CD8-positive, alpha-beta memory T cell (primary cell): ENCODE measurements at regions not wholly inside any gene's neighbourhood (a gene's known extent, or its start where the extent isn't known, plus 50 kb on each side); places are given as distances from the start of the nearest gene placed in this dataset.
"Not testable (repeated sequence)": the region's sequence is repeated elsewhere in the genome, so short reads cannot be mapped to it uniquely, and the experiment has no call there.

Experiments
- CTCF ChIA-PET: fragments of 350-600 bp; sonication (Branson Sonifier 250); formaldehyde crosslinking; loops from one replicate; lab custom pipeline; 2021; ENCODE audit warnings: antibody characterized with exemption; lab: Charles Lee
- POLR2A ChIA-PET: fragments of 350-600 bp; sonication (Branson Sonifier 250); formaldehyde crosslinking; loops from one replicate; lab custom pipeline; 2021; ENCODE audit warnings: antibody characterized with exemption; lab: Charles Lee
- DNase-seq, 5 donors: peaks; one replicate each; pipeline versions ENCODE4 v3.0.0 to v3.0.0-alpha.2; 2020 to 2022; ENCODE audit warnings: mixed read lengths in 1 of 5
- H3K27ac ChIP-seq: one replicate; pipeline ENCODE4 v1.7.0; 2013; ENCODE audit warnings: low read depth, mild to moderate bottlenecking, low read length, moderate library complexity
- H3K27me3 ChIP-seq: 2 replicates; pipeline ENCODE4 v1.7.0; 2013; ENCODE audit warnings: low read length, mild to moderate bottlenecking; ENCODE audit not compliant: insufficient read depth, poor library complexity, severe bottlenecking
- H3K36me3 ChIP-seq: 2 replicates; pipeline ENCODE4 v1.7.0; 2013; ENCODE audit warnings: mild to moderate bottlenecking, low read length, moderate library complexity; ENCODE audit not compliant: insufficient read depth
- H3K4me1 ChIP-seq: 2 replicates; pipeline ENCODE4 v1.7.0; 2013; ENCODE audit warnings: mild to moderate bottlenecking, low read length, moderate library complexity; ENCODE audit not compliant: insufficient read depth
- H3K4me3 ChIP-seq: 2 replicates; pipeline ENCODE4 v1.7.0; 2013; ENCODE audit warnings: mild to moderate bottlenecking, low read length
- H3K9me3 ChIP-seq: 2 replicates; pipeline ENCODE4 v1.7.0; 2013; ENCODE audit warnings: mild to moderate bottlenecking, low read length
- H3K27ac Mint-ChIP-seq, 8 donors: one replicate each; pipeline ENCODE4 v1.8.0; 2020 to 2021; ENCODE audit warnings: mixed read lengths in 8 of 8, mild to moderate bottlenecking in 6 of 8, inconsistent platforms in 3 of 8, moderate library complexity in 3 of 8
- H3K27me3 Mint-ChIP-seq, 2 donors: one replicate each; pipeline ENCODE4 v1.8.0; 2020 to 2021; ENCODE audit warnings: mixed read lengths in 2 of 2, mild to moderate bottlenecking in 1 of 2, moderate library complexity in 1 of 2
- H3K36me3 Mint-ChIP-seq, 3 donors: one replicate each; pipeline ENCODE4 v1.8.0; 2020 to 2021; ENCODE audit warnings: mixed read lengths in 3 of 3, inconsistent platforms in 1 of 3, mild to moderate bottlenecking in 1 of 3
- H3K4me1 Mint-ChIP-seq, 3 donors: one replicate each; pipeline ENCODE4 v1.8.0; 2020 to 2021; ENCODE audit warnings: mixed read lengths in 3 of 3, inconsistent platforms in 1 of 3, mild to moderate bottlenecking in 1 of 3
- H3K4me3 Mint-ChIP-seq, 7 donors: one replicate each; pipeline ENCODE4 v1.8.0; 2020 to 2021; ENCODE audit warnings: mixed read lengths in 7 of 7, mild to moderate bottlenecking in 6 of 7, moderate library complexity in 4 of 7, inconsistent platforms in 2 of 7
- H3K9me3 Mint-ChIP-seq, 5 donors: one replicate each; pipeline ENCODE4 v1.8.0; 2020 to 2022; ENCODE audit warnings: mixed read lengths in 5 of 5, mild to moderate bottlenecking in 3 of 5, moderate library complexity in 2 of 5, inconsistent platforms in 1 of 5

DNA sequence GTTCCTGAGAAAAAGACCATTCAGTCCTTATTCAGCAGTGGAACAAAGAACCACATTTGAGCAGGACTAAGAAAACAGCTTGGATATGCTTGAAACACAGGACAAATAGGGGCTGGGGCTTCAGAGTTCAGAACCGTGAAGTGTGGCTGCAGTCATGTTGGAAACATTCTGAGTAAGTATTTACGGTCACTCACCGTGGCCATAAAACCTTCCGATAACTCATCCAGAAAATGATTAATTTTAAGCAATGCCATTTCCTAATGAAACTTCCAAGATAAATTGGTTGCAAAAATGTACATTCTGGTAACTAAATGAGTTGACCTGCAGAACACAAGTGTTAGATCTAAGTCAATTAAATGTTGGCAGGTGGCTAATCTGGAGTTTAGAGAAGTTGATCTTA, 279.2 kb downstream of the CXCL12 start:
- H3K27ac ChIP-seq, result no peak overlapping the region
- no peak overlapping the region for H3K4me3 Mint-ChIP-seq
- no peaks in the 10 kb centered on the region for H3K27me3 ChIP-seq
- no peak overlapping the region for H3K4me3 ChIP-seq
- no peaks in the 10 kb centered on the region for H3K4me1 Mint-ChIP-seq
- peaks cover 0 to 4% of the 10 kb centered on the region in 2 donors for H3K27me3 Mint-ChIP-seq
- ChIA-PET CTCF (no interaction called here), POLR2A (no interaction called here)
- H3K4me1 ChIP-seq, result no peaks in the 10 kb centered on the region
- DNase-seq, result no peak
- no peaks in the 10 kb centered on the region for H3K9me3 ChIP-seq
- peaks cover 0 to 12% (median 0%) of the 10 kb centered on the region in 5 donors for H3K9me3 Mint-ChIP-seq
- no peak overlapping the region for H3K27ac Mint-ChIP-seq
- no peaks in the 10 kb centered on the region for H3K36me3 Mint-ChIP-seq
- no peaks in the 10 kb centered on the region for H3K36me3 ChIP-seq

DNA sequence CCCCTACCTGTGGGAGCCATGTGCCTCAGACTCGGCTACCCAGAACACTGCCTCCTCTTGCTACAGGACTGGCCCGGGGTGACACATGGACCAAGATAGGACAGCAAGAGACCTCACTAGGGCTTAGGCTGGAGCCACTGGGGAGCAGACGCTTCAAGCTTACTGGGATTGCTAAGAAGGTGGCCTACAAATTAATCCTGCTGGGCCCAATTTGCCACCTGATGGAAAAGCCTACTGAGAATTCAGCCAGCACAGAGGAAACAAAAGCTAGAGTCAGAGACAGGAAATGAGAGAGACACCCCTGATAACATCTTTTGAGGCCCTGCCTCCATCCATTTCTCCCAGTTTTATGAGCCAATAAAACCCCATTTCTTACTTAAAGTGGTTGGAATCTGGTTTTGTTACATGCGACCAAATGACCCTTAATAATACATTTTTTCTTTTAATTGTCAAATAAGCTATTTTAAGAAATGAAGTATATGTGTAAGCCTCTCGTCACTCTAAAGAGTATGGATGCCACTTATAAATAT, 282.1 kb downstream of the CXCL12 start:
- Mint-ChIP-seq H3K4me3 (no peak overlapping the region), H3K27me3 (no peaks in the 10 kb centered on the region), H3K36me3 (no peaks in the 10 kb centered on the region), H3K4me1 (no peaks in the 10 kb centered on the region), H3K9me3 (peaks cover 0 to 2% (median 0%) of the 10 kb centered on the region in 5 donors), H3K27ac (no peak overlapping the region)
- no peaks in the 10 kb centered on the region for H3K4me1 ChIP-seq
- ChIA-PET POLR2A (no interaction called here), CTCF (no interaction called here)
- no peaks in the 10 kb centered on the region for H3K36me3 ChIP-seq
- H3K9me3 ChIP-seq, result no peaks in the 10 kb centered on the region
- no peaks in the 10 kb centered on the region for H3K27me3 ChIP-seq
- H3K27ac ChIP-seq, result no peak overlapping the region
- H3K4me3 ChIP-seq, result no peak overlapping the region
- DNase-seq, result no peak

DNA sequence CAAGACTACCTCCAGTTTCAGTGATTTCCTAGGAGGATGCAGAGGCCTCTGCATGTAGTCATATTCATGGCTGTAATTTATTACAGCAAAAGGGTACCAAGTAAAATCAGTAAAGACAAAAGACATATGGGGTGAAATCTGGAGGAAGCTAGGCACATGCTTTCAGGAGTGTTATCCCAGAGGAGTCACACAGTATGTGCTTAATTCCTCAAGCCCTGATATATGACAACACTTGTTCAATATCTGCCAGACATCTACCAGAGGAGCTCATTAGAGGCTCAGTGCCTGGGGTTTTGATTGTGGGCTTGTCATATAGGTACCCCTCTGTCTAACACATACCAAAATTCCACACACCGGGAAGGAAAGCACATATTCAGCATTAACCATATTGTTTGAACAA, 283.8 kb downstream of the CXCL12 start:
- Histone ChIP-seq H3K9me3 (no peaks in the 10 kb centered on the region), H3K4me1 (no peaks in the 10 kb centered on the region), H3K27me3 (no peaks in the 10 kb centered on the region), H3K27ac (no peak overlapping the region), H3K4me3 (no peak overlapping the region), H3K36me3 (no peaks in the 10 kb centered on the region)
- CTCF ChIA-PET, result no interaction called here
- Mint-ChIP-seq H3K27me3 (no peaks in the 10 kb centered on the region), H3K9me3 (peaks cover 0 to 3% (median 0%) of the 10 kb centered on the region in 5 donors), H3K4me1 (no peaks in the 10 kb centered on the region), H3K4me3 (no peak overlapping the region), H3K27ac (no peak overlapping the region), H3K36me3 (no peaks in the 10 kb centered on the region)
- no peak for DNase-seq
- POLR2A ChIA-PET, result no interaction called here

DNA sequence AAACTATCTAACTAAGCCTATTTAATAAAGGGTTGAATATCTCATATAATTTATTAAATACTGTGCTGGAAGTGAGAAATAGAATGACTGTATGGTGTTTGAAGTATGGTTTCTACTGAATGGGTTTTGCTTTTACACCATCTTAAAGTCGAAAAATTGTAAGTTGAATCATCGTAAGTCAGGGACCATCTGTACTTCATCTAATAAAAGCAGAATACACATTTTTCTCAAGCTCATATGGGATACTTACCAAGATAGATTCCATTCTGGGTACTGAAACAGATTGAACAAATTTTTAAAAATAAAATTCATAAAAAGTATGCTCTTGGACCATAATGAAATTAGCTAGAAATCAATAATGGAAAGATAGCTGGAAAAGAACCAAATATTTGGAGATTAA, 285.4 kb downstream of the CXCL12 start:
- Mint-ChIP-seq H3K4me3 (no peak overlapping the region), H3K27me3 (no peaks in the 10 kb centered on the region), H3K4me1 (no peaks in the 10 kb centered on the region), H3K36me3 (no peaks in the 10 kb centered on the region), H3K9me3 (peaks cover 0 to 10% (median 8%) of the 10 kb centered on the region in 5 donors), H3K27ac (no peak overlapping the region)
- no peaks in the 10 kb centered on the region for H3K4me1 ChIP-seq
- no peak overlapping the region for H3K4me3 ChIP-seq
- no peak overlapping the region for H3K27ac ChIP-seq
- DNase-seq, result no peak
- CTCF ChIA-PET, result no interaction called here
- H3K36me3 ChIP-seq, result no peaks in the 10 kb centered on the region
- H3K9me3 ChIP-seq, result no peaks in the 10 kb centered on the region
- POLR2A ChIA-PET, result no interaction called here
- no peaks in the 10 kb centered on the region for H3K27me3 ChIP-seq

DNA sequence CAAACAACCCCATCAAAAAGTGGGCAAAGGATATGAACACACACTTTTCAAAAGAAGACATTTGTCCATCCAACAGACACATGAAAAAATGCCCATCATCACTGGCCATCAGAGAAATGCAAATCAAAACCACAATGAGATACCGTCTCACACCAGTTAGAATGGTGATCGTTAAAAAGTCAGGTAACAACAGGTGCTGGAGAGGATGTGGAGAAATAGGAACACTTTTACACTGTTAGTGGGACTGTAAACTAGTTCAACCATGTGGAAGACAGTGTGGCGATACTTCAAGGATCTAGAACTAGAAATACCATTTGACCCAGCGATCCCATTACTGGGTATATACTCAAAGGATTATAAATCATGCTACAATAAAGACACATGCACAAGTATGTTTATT, 288.7 kb downstream of the CXCL12 start:
- POLR2A ChIA-PET, H3K27ac Mint-ChIP-seq: not testable (repeated sequence)

DNA sequence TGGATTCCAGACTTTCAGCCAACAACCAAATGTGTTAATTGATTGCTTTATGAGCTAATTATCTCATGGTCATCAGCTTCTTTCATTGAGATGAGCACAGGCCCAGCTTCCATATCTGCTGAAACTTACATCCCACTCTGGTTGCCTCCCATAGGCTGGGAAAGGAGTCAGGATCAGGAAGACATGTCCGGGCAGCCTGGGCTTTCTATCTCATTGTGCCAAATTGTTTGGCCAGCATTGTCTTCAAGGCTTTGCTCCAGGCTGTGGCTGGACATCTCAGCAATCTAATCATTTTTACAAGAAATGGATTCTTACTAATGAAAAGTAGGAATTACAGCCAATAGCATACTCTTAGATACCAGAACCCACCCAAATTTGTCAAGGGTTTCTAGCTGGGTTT, 295.2 kb downstream of the CXCL12 start:
- no peaks in the 10 kb centered on the region for H3K9me3 ChIP-seq
- Mint-ChIP-seq H3K27ac (no peak overlapping the region), H3K9me3 (peaks cover 0 to 12% (median 5%) of the 10 kb centered on the region in 5 donors), H3K27me3 (peaks cover 12 to 37% of the 10 kb centered on the region in 2 donors), H3K4me3 (no peak overlapping the region), H3K4me1 (no peaks in the 10 kb centered on the region), H3K36me3 (no peaks in the 10 kb centered on the region)
- no peak overlapping the region for H3K27ac ChIP-seq
- CTCF ChIA-PET, result no interaction called here
- POLR2A ChIA-PET, result no interaction called here
- no peak for DNase-seq
- no peaks in the 10 kb centered on the region for H3K27me3 ChIP-seq
- no peaks in the 10 kb centered on the region for H3K36me3 ChIP-seq
- H3K4me1 ChIP-seq, result no peaks in the 10 kb centered on the region
- H3K4me3 ChIP-seq, result no peak overlapping the region

More for the DNA sequence above, 288.7 kb downstream of the CXCL12 start:
- CTCF ChIA-PET, H3K36me3 ChIP-seq, H3K9me3 ChIP-seq, H3K4me1 Mint-ChIP-seq, H3K27ac ChIP-seq, H3K27me3 Mint-ChIP-seq, H3K4me3 Mint-ChIP-seq, H3K4me3 ChIP-seq, H3K36me3 Mint-ChIP-seq, DNase-seq, H3K27me3 ChIP-seq, H3K4me1 ChIP-seq: not testable (repeated sequence)
- H3K9me3 Mint-ChIP-seq, result peaks cover 0 to 11% (median 9%) of the 10 kb centered on the region in 5 donors

DNA sequence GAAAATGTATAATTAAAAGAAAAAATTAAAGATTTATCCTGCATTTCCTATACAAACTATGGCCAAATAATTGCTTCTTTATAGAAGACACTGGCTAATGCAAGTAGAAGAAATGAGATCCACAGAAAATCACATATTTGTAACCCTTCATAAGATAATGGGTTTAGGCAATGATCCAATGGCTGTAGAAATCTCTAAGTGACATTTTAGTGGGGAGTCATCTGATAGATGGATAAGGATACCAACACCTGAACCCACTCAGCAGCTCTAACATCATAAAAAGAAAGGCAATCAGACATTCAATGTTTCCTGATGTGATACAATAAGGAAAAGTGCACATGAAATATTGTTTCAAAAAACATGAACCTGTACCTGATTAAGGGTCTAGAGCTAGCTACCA, 297.5 kb downstream of the CXCL12 start:
- Mint-ChIP-seq H3K27me3 (peaks cover 12 to 34% of the 10 kb centered on the region in 2 donors), H3K27ac (no peak overlapping the region), H3K9me3 (peaks cover 0 to 12% (median 3%) of the 10 kb centered on the region in 5 donors), H3K4me3 (no peak overlapping the region), H3K4me1 (no peaks in the 10 kb centered on the region), H3K36me3 (no peaks in the 10 kb centered on the region)
- Histone ChIP-seq H3K4me3 (no peak overlapping the region), H3K4me1 (no peaks in the 10 kb centered on the region), H3K9me3 (no peaks in the 10 kb centered on the region), H3K27me3 (no peaks in the 10 kb centered on the region), H3K27ac (no peak overlapping the region), H3K36me3 (no peaks in the 10 kb centered on the region)
- DNase-seq, result no peak
- ChIA-PET POLR2A (no interaction called here), CTCF (no interaction called here)

DNA sequence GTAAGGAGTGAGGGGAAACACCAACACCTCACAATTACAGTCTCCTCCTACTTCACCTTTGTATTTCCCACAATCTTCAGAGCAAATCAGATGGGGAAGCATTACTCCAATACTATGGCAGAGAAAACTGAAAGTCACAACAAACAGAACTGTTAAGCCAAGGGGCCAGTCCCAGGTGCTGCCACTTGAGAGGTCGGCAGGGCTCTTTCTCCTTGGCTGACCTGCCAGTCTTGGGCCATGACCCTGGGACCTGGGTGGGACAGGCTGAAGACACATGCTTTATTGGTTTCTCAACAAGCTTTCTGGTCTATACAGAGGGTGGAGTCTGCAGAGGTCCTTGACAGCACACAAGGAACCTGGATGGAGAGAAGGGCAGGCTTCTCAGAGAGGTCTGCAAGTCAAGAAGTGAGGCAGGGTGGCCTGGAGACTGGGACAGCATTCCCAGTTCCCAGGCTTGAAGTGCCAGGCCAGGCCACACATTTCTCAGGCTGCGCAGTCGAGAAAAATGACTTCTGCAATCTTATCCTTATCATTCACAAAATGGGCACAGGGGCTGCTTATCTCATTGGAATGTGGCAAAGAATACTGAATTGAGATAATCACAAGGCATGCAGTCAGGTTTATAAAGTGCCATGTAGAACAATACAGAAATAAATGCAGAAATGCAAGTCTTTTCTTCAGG, 301.0 kb downstream of the CXCL12 start:
- Histone ChIP-seq H3K4me3 (no peak overlapping the region), H3K27ac (no peak overlapping the region), H3K9me3 (no peaks in the 10 kb centered on the region), H3K27me3 (no peaks in the 10 kb centered on the region), H3K36me3 (no peaks in the 10 kb centered on the region), H3K4me1 (no peaks in the 10 kb centered on the region)
- no peak for DNase-seq
- CTCF ChIA-PET, result no interaction called here
- peaks cover 0 to 6% (median 2%) of the 10 kb centered on the region in 5 donors for H3K9me3 Mint-ChIP-seq
- H3K4me3 Mint-ChIP-seq, result no peak overlapping the region
- POLR2A ChIA-PET, result no interaction called here
- H3K4me1 Mint-ChIP-seq, result no peaks in the 10 kb centered on the region
- H3K27ac Mint-ChIP-seq, result no peak overlapping the region
- H3K36me3 Mint-ChIP-seq, result peaks cover 0 to 4% (median 0%) of the 10 kb centered on the region in 3 donors
- peaks cover 7 to 25% of the 10 kb centered on the region in 2 donors for H3K27me3 Mint-ChIP-seq
